Adrenal gland (tissue), 5 donors: ENCODE measurements at regions not wholly inside any gene's neighbourhood (a gene's known extent, or its start where the extent isn't known, plus 50 kb on each side); places are given as distances from the start of the nearest gene placed in this dataset.
"Not testable (repeated sequence)": the region's sequence is repeated elsewhere in the genome, so short reads cannot be mapped to it uniquely, and the experiment has no call there.

ENCODE experiments used
- CTCF ChIP-seq, 6 experiments: fragments of 450-650 bp in 4 of 6; fragments of 200-600 bp in 2 of 6; sonication (generic) in 1 of 6; IDR thresholded peaks; 1 replicate in 5 of 6; 2 replicates in 1 of 6; pipeline versions ENCODE4 v1.5.1 to v1.8.0; 2016 to 2021; ENCODE audit warnings: antibody characterized with exemption in 6 of 6, mild to moderate bottlenecking in 2 of 6, moderate library complexity in 1 of 6
- POLR2A ChIP-seq, 2 donors: fragments of 450-650 bp; IDR thresholded peaks; one replicate each; pipeline ENCODE4 v1.6.1; 2017; ENCODE audit warnings: antibody characterized with exemption in 2 of 2, mild to moderate bottlenecking in 2 of 2, moderate library complexity in 1 of 2
- donor health status: DM: no; HTN: no; CAD: no.

- not testable (repeated sequence) for TF ChIP-seq CTCF, POLR2A (IDR thresholded peaks at IDR 0.05)
These were observed 179.0 kb upstream of the XIST start for GRCh38 chrX:74031527-74031926.
